RWPE1 (cell line): ENCODE measurements at regions not wholly inside any gene's neighbourhood (a gene's known extent, or its start where the extent isn't known, plus 50 kb on each side); places are given as distances from the start of the nearest gene placed in this dataset.

Experiments
- CTCF ChIA-PET: fragments of 350-600 bp; sonication (Branson Sonifier 250); formaldehyde crosslinking; extraction: SDS; loops from one replicate; lab custom pipeline; 2021; lab: Yijun Ruan, JAX
- POLR2A ChIA-PET: fragments of 400-600 bp; formaldehyde crosslinking; extraction: SDS; loops from one replicate; lab custom pipeline; 2020; ENCODE audit warnings: antibody characterized with exemption; ENCODE audit not compliant: low non-redundant PET; lab: Yijun Ruan, JAX
- DNase-seq: peaks from one replicate; pipeline ENCODE4 v3.0.0; 2012; ENCODE audit warnings: low spot score
- H3K27ac ChIP-seq: fragments of 450-650 bp; 2 replicates; pipeline ENCODE4 v1.5.1; 2017
- TF ChIP-seq, protein P1 (sequence below): fragments of 450-650 bp; conservative IDR thresholded peaks from 2 replicates; pipeline ENCODE4 v1.5.1; 2017; ENCODE audit warnings: low read depth, mild to moderate bottlenecking

DNA sequence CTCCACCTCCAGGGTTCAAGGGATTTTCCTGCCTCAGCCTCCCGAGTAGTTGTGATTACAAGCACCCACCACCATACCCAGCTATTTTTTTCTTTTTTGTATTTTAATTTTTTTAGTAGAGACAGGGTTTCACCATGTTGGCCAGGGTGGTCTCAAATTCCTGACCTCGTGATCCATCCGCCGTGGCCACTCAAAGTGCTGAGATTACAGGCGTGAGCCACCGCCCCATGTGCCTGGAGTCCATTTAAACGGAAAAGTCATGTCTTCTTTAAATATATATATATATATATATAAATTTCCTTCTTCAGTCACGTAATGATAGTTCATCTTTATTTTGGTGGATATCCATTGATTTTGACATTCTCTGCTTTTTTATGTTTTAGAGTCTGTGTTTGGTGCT is 264.0 kb upstream of the PITX2 start:
- no peak overlapping the region for H3K27ac ChIP-seq
- POLR2A ChIA-PET, result no interaction called here
- TF ChIP-seq, protein P1, sequence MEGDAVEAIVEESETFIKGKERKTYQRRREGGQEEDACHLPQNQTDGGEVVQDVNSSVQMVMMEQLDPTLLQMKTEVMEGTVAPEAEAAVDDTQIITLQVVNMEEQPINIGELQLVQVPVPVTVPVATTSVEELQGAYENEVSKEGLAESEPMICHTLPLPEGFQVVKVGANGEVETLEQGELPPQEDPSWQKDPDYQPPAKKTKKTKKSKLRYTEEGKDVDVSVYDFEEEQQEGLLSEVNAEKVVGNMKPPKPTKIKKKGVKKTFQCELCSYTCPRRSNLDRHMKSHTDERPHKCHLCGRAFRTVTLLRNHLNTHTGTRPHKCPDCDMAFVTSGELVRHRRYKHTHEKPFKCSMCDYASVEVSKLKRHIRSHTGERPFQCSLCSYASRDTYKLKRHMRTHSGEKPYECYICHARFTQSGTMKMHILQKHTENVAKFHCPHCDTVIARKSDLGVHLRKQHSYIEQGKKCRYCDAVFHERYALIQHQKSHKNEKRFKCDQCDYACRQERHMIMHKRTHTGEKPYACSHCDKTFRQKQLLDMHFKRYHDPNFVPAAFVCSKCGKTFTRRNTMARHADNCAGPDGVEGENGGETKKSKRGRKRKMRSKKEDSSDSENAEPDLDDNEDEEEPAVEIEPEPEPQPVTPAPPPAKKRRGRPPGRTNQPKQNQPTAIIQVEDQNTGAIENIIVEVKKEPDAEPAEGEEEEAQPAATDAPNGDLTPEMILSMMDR, result no peak
- no peak for DNase-seq
- CTCF ChIA-PET, result no interaction called here

DNA sequence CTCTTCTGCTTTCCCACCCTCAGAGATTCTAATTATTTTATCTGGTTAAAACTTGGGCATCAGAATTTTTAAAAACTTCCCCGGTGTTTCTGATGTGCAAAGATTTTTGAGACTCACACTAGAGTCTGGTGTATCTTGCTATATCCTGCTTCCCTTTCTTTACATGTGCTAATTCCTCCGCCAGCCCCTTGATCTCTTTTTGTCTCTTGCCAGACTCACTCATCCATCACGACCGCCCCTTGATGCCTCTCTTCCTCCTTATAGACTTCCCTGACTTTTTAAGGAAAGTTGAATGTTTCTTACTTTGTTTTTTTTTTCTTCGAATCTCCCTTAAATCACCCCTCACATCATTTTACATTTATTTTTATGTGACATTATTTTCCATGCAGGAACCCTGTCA is 274.9 kb upstream of the PITX2 start:
- DNase-seq, result no peak
- TF ChIP-seq, protein P1, result no peak
- ChIA-PET POLR2A (no interaction called here), CTCF (no interaction called here)
- no peak overlapping the region for H3K27ac ChIP-seq

DNA sequence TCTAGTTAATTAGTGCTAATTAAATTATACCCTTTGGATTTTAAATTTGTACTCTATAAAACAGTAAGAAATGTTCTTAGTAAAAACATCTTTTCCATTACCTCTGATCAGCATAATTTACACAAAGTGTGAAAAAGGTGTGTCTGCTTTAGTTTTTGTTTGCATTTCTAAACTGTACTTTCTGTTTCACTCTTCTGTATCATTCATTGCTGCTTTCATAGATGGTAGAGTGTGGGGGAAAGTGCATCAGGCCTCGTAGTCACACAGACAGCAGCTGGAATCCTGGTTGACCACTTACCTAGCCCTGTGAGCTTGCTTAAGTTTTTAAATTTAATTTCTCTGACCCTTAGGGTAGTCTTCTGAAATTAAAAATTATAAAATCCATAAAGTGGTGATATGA is 275.4 kb upstream of the PITX2 start:
- H3K27ac ChIP-seq, result no peak overlapping the region
- no peak for DNase-seq
- CTCF ChIA-PET, result interaction anchor here (0.7 kb wide), 1 partner anchor 216 kb away, joined by 3 read pairs; no protein-coding TSS in a partner anchor
- TF ChIP-seq, protein P1, result no peak
- POLR2A ChIA-PET, result no interaction called here

DNA sequence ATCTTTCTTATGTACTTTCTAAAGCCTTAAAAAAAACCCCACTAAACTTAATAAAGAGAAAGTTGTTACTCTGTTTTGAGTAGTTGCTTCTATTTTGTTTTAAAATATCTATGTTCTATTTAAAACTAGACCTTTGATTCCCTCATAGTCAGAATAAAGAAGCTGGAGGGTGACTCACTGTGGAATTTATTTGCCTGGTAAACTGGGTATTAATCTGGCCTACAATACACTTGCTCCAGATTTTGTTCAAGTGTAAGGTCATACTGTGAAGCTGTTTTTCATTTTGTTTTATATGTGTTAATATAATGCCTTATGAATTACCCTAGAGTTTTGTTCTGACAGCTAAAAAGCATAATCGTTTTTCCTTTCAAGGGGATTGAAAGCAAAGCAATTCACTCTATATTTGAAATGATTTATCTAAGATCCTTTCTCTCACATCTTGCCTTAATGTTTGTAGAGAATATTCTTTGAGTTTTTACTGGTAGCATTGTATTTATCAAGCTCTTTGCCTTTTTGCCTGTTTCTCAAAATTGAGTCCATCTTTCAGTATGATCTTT is 277.4 kb upstream of the PITX2 start:
- TF ChIP-seq, protein P1, result no peak
- H3K27ac ChIP-seq, result no peak overlapping the region

DNA sequence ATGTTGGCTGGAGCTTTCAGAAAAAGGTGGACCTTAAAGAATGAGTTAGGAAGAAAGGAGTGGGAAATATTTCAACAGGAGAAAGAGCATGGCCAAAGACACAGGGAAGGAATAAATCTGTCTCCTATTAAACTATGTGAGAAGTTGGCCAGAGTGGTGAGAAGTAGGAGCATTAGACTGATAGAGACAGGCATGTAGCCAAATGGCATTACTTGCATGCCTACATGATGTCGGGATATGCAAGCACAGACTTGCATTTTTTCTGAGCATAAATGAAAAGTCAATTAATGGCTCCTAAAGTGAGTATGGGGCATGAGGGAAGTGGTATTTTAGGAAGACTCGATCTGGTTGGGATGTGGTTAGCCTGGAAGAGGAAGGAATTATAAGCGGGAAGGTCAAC is 279.6 kb upstream of the PITX2 start:
- ChIA-PET POLR2A (no interaction called here), CTCF (interaction anchor here (0.5 kb wide), 1 partner anchor 855 kb away, joined by 3 read pairs; no protein-coding TSS in a partner anchor)
- TF ChIP-seq, protein P1, result no peak
- H3K27ac ChIP-seq, result no peak overlapping the region
- DNase-seq, result peak; percentile 14

More for the DNA sequence above, 277.4 kb upstream of the PITX2 start:
- ChIA-PET CTCF (no interaction called here), POLR2A (no interaction called here)
- DNase-seq, result no peak

DNA sequence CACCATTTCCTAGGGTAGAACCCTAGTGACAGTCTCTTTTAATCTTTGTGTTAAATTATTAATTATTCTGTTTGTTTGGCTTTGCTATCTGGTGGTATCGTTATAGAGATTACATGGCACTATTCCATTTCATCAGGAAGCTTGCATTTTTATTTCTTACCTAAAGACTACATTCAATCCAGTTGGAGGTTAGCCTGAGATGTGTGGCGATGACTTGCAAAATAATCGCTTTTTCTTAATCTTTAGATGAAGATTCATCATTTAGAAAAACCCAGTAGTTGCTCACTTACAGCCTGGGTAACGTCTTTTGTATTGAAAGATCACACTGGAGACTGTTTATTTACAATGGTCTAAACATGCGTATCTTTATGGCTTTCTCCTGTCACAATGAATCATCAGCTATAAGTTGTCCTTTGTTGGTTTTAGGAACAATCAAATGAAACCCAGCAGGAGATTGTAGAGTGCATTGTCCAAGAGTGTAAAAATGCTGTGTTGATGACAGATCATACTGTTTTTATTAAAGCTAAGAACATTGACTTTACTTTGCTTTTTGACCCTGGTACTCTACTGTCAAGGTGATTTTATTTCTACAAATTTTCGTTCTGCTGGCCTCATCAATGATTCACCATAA is 281.7 kb upstream of the PITX2 start:
- CTCF ChIA-PET, result no interaction called here

More for the DNA sequence above, 281.7 kb upstream of the PITX2 start:
- TF ChIP-seq, protein P1, result no peak
- no peak for DNase-seq
- H3K27ac ChIP-seq, result no peak overlapping the region
- POLR2A ChIA-PET, result no interaction called here
